ENCODE measurements at regions not wholly inside any gene's neighbourhood (a gene's known extent, or its start where the extent isn't known, plus 50 kb on each side); places are given as distances from the start of the nearest gene placed in this dataset.

- TF ChIP-seq CTCF (optimal IDR thresholded peaks at IDR 0.05 in 1 of 3, IDR thresholded peaks at IDR 0.05 in 1 of 3, conservative IDR thresholded peaks at IDR 0.05 in 1 of 3; ENCODE audit: extremely low read depth in 1 of 3, insufficient read depth in 2 of 3, low read length in 3 of 3) (no peak), EZH2 (IDR thresholded peaks at IDR 0.05; ENCODE audit: low read length) (no peak)
Measured at GRCh38 chr22:34604312-34604711, 461.6 kb upstream of the ISX start.

All from keratinocyte (primary cell).